ENCODE measurements at regions not wholly inside any gene's neighbourhood (a gene's known extent, or its start where the extent isn't known, plus 50 kb on each side); places are given as distances from the start of the nearest gene placed in this dataset.

GRCh38 chr1:234836045-234836681, 226.2 kb upstream of the IRF2BP2 start:
- no peak for DNase-seq (ENCODE audit: low read depth)
- TF ChIP-seq CTCF (conservative IDR thresholded peaks at IDR 0.05; ENCODE audit: control insufficient read depth, insufficient read depth, low read depth, low read length) = no peak
- no peak overlapping the region for H3K4me3 ChIP-seq (ENCODE audit: control insufficient read depth, low read depth, low read length)

- no peak overlapping the region for H3K4me3 ChIP-seq (ENCODE audit: control insufficient read depth, low read depth, low read length)
- TF ChIP-seq CTCF (conservative IDR thresholded peaks at IDR 0.05; ENCODE audit: control insufficient read depth, insufficient read depth, low read depth, low read length) = no peak
- no peak for DNase-seq (ENCODE audit: low read depth)
These were observed 225.3 kb upstream of the IRF2BP2 start for GRCh38 chr1:234835239-234835638.

GRCh38 chr1:234833646-234834045, 223.7 kb upstream of the IRF2BP2 start:
- no peak for TF ChIP-seq CTCF (conservative IDR thresholded peaks at IDR 0.05; ENCODE audit: control insufficient read depth, insufficient read depth, low read depth, low read length)
- no peak overlapping the region for H3K4me3 ChIP-seq (ENCODE audit: control insufficient read depth, low read depth, low read length)
- DNase-seq (ENCODE audit: low read depth) = no peak

GRCh38 chr1:234833118-234833517, 223.1 kb upstream of the IRF2BP2 start:
- no peak for TF ChIP-seq CTCF (conservative IDR thresholded peaks at IDR 0.05; ENCODE audit: control insufficient read depth, insufficient read depth, low read depth, low read length)
- no peak overlapping the region for H3K4me3 ChIP-seq (ENCODE audit: control insufficient read depth, low read depth, low read length)
- DNase-seq (ENCODE audit: low read depth) = no peak

GRCh38 chr1:234827656-234828055, 217.7 kb upstream of the IRF2BP2 start:
- DNase-seq (ENCODE audit: low read depth) = no peak
- no peak for TF ChIP-seq CTCF (conservative IDR thresholded peaks at IDR 0.05; ENCODE audit: control insufficient read depth, insufficient read depth, low read depth, low read length)
- H3K4me3 ChIP-seq (ENCODE audit: control insufficient read depth, low read depth, low read length) = no peak overlapping the region

GRCh38 chr1:234827181-234827580, 217.2 kb upstream of the IRF2BP2 start:
- no peak overlapping the region for H3K4me3 ChIP-seq (ENCODE audit: control insufficient read depth, low read depth, low read length)
- no peak for TF ChIP-seq CTCF (conservative IDR thresholded peaks at IDR 0.05; ENCODE audit: control insufficient read depth, insufficient read depth, low read depth, low read length)
- DNase-seq (ENCODE audit: low read depth) = no peak

- TF ChIP-seq CTCF (conservative IDR thresholded peaks at IDR 0.05; ENCODE audit: control insufficient read depth, insufficient read depth, low read depth, low read length) = no peak
- no peak overlapping the region for H3K4me3 ChIP-seq (ENCODE audit: control insufficient read depth, low read depth, low read length)
- DNase-seq (ENCODE audit: low read depth) = no peak
These were observed 216.4 kb upstream of the IRF2BP2 start for GRCh38 chr1:234826352-234826751.

Measured in fibroblast of mammary gland (primary cell).